Endodermal cell (in vitro differentiated cells): ENCODE measurements at regions not wholly inside any gene's neighbourhood (a gene's known extent, or its start where the extent isn't known, plus 50 kb on each side); places are given as distances from the start of the nearest gene placed in this dataset.

ENCODE experiments used
- DNase-seq: peaks from one replicate; pipeline ENCODE4 v3.0.0-alpha.2; 2017
- H3K27ac ChIP-seq: 2 replicates; pipeline ENCODE4 v1.5.1; 2013; ENCODE audit warnings: mild to moderate bottlenecking, low read depth, low read length, moderate library complexity
- H3K27me3 ChIP-seq: 2 replicates; pipeline ENCODE4 v1.6.1; 2013; ENCODE audit warnings: mild to moderate bottlenecking, low read length, moderate library complexity; ENCODE audit not compliant: insufficient read depth, control insufficient read depth, poor library complexity, severe bottlenecking
- H3K36me3 ChIP-seq: 2 replicates; pipeline ENCODE4 v1.7.0; 2013; ENCODE audit warnings: mild to moderate bottlenecking, low read length, moderate library complexity; ENCODE audit not compliant: control insufficient read depth, insufficient read depth
- H3K4me1 ChIP-seq: one replicate; pipeline ENCODE4 v1.7.0; 2013; ENCODE audit warnings: low read length; ENCODE audit not compliant: control insufficient read depth, insufficient read depth
- H3K4me3 ChIP-seq: 2 replicates; pipeline ENCODE4 v1.5.1; 2013; ENCODE audit warnings: mild to moderate bottlenecking, low read length, moderate library complexity
- H3K9ac ChIP-seq: 2 replicates; pipeline ENCODE4 v1.6.1; 2013; ENCODE audit warnings: mild to moderate bottlenecking, low read length, moderate library complexity; ENCODE audit not compliant: poor library complexity, severe bottlenecking; ENCODE audit errors: extremely low read depth
- H3K9me3 ChIP-seq: 2 replicates; pipeline ENCODE4 v1.6.1; 2013; ENCODE audit warnings: mild to moderate bottlenecking, low read length, moderate library complexity; ENCODE audit not compliant: control insufficient read depth
- H3K27ac Mint-ChIP-seq: 2 replicates; pipeline ENCODE4 v1.8.0; 2020; ENCODE audit warnings: mixed read lengths
- H3K27me3 Mint-ChIP-seq: 2 replicates; pipeline ENCODE4 v1.8.0; 2021; ENCODE audit warnings: mild to moderate bottlenecking, mixed read lengths; ENCODE audit not compliant: insufficient read depth
- H3K36me3 Mint-ChIP-seq: 2 replicates; pipeline ENCODE4 v1.8.0; 2020; ENCODE audit warnings: low read depth, mixed read lengths
- H3K4me1 Mint-ChIP-seq: 2 replicates; pipeline ENCODE4 v1.8.0; 2020; ENCODE audit warnings: mixed read lengths
- H3K4me3 Mint-ChIP-seq: 2 replicates; pipeline ENCODE4 v1.8.0; 2020; ENCODE audit warnings: mild to moderate bottlenecking, moderate library complexity, mixed read lengths
- H3K9me3 Mint-ChIP-seq: 2 replicates; pipeline ENCODE4 v1.8.0; 2020; ENCODE audit warnings: mild to moderate bottlenecking, mixed read lengths
- CTCF ChIP-seq: fragments of 200-600 bp; sonication (generic); conservative IDR thresholded peaks from 2 replicates; pipeline ENCODE4 v1.5.0; 2021; ENCODE audit warnings: antibody characterized with exemption, mild to moderate bottlenecking
- WGBS, 2 experiments: methylation state at CpG; one replicate each; pipeline versions ENCODE4 v1.1.5 to v1.1.7; 2013; ENCODE audit warnings: missing lambda C conversion rate in 2 of 2, mixed read lengths in 1 of 2; ENCODE audit not compliant: insufficient coverage in 1 of 2, insufficient read length in 1 of 2; 5-methylcytosine and 5-hydroxymethylcytosine counted together

GRCh38 chr1:104092698-104093097 lies 343.0 kb downstream of the AMY1C start:
- Mint-ChIP-seq H3K4me3 (no peak overlapping the region), H3K9me3 (peaks cover 5% of the 10 kb centered on the region), H3K4me1 (peaks cover 5% of the 10 kb centered on the region), H3K27ac (no peak overlapping the region), H3K36me3 (no peaks in the 10 kb centered on the region), H3K27me3 (no peaks in the 10 kb centered on the region)
- TF ChIP-seq CTCF = no peak
- no peaks in the 10 kb centered on the region for H3K27me3 ChIP-seq
- H3K36me3 ChIP-seq = no peaks in the 10 kb centered on the region
- H3K27ac ChIP-seq = no peak overlapping the region
- 86 to 87% methylated on average over 1 of the region's 1 CpG for WGBS, 2 experiments
- no peak overlapping the region for H3K9ac ChIP-seq
- peaks cover 4% of the 10 kb centered on the region for H3K4me1 ChIP-seq
- H3K9me3 ChIP-seq = peaks cover 7% of the 10 kb centered on the region
- DNase-seq = no peak
- H3K4me3 ChIP-seq = no peak overlapping the region

DNA sequence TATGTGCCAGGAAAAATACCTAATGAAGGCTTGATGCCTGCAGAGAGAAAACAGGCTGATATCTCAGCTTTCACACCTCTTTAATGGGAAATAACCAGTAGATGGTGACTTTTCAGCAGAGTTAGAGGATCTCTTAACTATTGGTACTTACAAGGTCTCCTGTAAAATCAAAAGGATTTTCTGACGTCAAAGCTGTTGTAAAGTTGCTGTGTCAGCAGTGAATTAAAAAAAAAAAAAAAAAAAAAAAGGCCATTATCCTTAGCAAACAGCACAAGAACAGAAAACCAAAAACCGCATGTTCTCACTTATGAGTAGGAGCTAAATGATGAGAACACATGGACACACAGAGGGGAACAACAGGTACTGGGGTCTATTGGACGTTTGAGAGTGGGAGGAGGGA lies 349.1 kb downstream of the AMY1C start:
- Histone ChIP-seq H3K4me1 (peaks cover 4% of the 10 kb centered on the region), H3K4me3 (no peak overlapping the region), H3K9ac (no peak overlapping the region), H3K27ac (no peak overlapping the region), H3K9me3 (peaks cover 7% of the 10 kb centered on the region), H3K27me3 (no peaks in the 10 kb centered on the region), H3K36me3 (no peaks in the 10 kb centered on the region)
- Mint-ChIP-seq H3K9me3 (peaks cover 5% of the 10 kb centered on the region), H3K27ac (no peak overlapping the region), H3K4me1 (peaks cover 12% of the 10 kb centered on the region), H3K27me3 (no peaks in the 10 kb centered on the region), H3K36me3 (no peaks in the 10 kb centered on the region), H3K4me3 (no peak overlapping the region)
- 70 to 97% methylated on average over 2 of the region's 3 CpGs for WGBS, 2 experiments
- TF ChIP-seq CTCF = no peak
- no peak for DNase-seq

GRCh38 chr1:104100115-104100514 lies 350.4 kb downstream of the AMY1C start:
- Histone ChIP-seq H3K4me1 (peaks cover 3% of the 10 kb centered on the region), H3K4me3 (no peak overlapping the region), H3K27ac (no peak overlapping the region), H3K36me3 (no peaks in the 10 kb centered on the region), H3K27me3 (no peaks in the 10 kb centered on the region), H3K9ac (no peak overlapping the region), H3K9me3 (peaks cover 7% of the 10 kb centered on the region)
- Mint-ChIP-seq H3K9me3 (peaks cover 5% of the 10 kb centered on the region), H3K4me1 (peaks cover 10% of the 10 kb centered on the region), H3K27ac (no peak overlapping the region), H3K4me3 (no peak overlapping the region), H3K36me3 (no peaks in the 10 kb centered on the region), H3K27me3 (no peaks in the 10 kb centered on the region)
- 89% methylated on average over 2 of the region's 2 CpGs; no CpG with 5 or more reads in 1 of the 2 experiments for WGBS, 2 experiments
- DNase-seq = no peak
- TF ChIP-seq CTCF = no peak
